ENCODE measurements at regions not wholly inside any gene's neighbourhood (a gene's known extent, or its start where the extent isn't known, plus 50 kb on each side); places are given as distances from the start of the nearest gene placed in this dataset.

- H3K4me3 ChIP-seq (ENCODE audit: low read depth, low read length), result no peak overlapping the region
- TF ChIP-seq CTCF (IDR thresholded peaks at IDR 0.05; ENCODE audit: borderline replicate concordance, insufficient read depth, low read depth, low read length), result no peak
Measured at GRCh38 chr15:95284933-95285421, 1045.5 kb upstream of the NR2F2 start.

DNA sequence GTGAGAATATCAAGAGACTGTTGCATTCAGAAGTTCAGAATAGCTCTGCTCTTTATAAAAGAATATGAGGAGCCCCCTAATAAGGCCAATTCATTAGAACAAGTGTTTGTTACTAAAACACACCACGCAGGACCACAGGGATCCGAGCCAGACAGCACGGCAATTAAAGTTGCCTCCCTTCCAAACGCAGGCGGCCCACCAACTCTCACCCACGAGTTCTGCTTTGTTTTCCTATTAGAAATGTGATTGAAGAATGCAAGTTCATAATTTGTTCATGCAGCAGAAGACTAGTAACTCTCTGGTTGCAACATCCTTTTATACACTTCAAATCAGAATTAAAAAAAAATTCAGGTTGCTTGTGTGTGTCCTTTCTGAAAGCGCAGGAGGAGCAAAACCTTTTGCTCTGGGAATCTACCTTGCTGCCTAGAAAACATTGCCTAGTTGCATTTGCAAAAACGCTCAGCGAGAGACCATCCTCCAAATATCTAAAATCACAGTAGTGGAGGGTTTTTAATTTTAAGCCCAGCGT, 1044.1 kb upstream of the NR2F2 start:
- no peak overlapping the region for H3K4me3 ChIP-seq (ENCODE audit: low read depth, low read length)
- no peak for TF ChIP-seq CTCF (IDR thresholded peaks at IDR 0.05; ENCODE audit: borderline replicate concordance, insufficient read depth, low read depth, low read length)

DNA sequence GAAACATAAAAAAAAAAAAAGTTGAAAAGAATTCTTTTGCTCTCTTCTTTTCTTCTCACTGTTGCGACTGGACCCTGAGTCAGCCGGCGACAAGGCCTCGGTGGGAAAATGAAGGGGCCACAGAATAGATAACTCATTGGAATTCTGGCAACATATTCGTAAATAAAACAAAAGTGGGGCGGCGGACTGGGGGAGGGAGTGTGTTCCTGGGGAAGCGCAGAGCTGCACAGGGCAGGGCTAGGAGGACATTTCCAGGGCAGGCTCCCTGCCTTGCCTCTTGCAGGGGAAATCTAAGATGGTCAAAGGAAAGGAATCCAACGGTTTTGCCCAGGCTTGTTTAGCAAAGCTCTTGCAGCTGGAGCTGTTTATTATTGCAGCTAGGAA, 1042.8 kb upstream of the NR2F2 start:
- no peak overlapping the region for H3K4me3 ChIP-seq (ENCODE audit: low read depth, low read length)

DNA sequence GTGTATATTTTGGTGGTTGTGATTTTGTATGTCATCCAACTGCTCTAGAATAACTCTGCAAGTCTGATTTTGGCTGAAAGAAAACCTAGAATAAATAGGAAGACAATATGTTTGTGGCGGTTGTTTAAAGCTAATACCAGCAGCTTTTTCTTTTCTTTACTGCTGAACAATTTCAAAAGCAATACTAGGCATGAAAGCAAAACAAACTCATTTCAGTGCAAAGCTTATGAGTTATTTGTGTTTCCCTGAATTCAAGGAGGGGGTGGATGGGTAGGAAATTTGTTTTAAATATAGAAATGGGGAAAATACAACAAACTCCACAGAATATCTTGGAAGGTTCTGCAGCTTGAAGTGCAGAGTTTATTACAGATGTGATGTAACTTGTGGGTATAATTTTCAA, 1041.9 kb upstream of the NR2F2 start:
- H3K4me3 ChIP-seq (ENCODE audit: low read depth, low read length), result no peak overlapping the region
- TF ChIP-seq CTCF (IDR thresholded peaks at IDR 0.05; ENCODE audit: borderline replicate concordance, insufficient read depth, low read depth, low read length), result no peak

More for the DNA sequence above, 1042.8 kb upstream of the NR2F2 start:
- TF ChIP-seq CTCF (IDR thresholded peaks at IDR 0.05; ENCODE audit: borderline replicate concordance, insufficient read depth, low read depth, low read length), result no peak

DNA sequence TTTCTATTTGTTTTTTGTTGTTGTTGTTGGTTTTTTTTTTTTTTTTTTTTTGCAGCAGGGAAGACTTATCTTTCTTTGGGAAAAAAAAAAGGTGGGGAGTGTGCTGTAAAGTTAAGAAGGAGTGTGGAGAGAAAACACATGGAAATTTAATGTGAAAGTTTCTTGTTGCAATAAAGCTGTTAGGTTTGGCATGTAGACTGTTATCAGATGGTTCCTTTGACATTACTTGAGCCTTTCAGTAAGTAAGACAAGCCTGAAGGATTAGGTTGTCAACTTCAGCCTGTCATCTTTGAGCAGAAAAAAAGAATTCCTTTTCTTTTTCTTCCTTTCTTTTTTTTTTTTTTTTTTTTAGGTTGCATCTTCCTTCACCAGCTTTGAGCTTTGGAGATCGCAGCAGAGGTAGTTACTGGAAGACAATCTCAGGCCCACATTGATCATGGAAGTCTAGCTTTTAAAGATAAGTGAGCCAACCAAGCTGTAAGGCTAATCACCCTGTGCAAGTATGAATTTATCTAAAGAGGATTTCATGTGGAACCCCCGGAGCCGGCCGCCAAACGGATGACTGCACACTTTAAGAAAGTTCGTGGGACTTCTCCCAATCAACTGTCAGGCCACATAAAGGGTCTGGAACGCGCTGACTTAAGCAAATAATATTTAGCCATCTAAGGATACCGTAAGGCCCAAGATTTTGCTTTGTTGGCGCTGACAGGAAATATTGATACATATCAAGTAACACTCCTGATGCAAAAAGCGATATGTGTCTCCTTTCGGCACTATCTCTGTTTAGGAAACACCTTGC, 1040.1 kb upstream of the NR2F2 start:
- TF ChIP-seq CTCF (IDR thresholded peaks at IDR 0.05; ENCODE audit: borderline replicate concordance, insufficient read depth, low read depth, low read length), result no peak
- H3K4me3 ChIP-seq (ENCODE audit: low read depth, low read length), result no peak overlapping the region

DNA sequence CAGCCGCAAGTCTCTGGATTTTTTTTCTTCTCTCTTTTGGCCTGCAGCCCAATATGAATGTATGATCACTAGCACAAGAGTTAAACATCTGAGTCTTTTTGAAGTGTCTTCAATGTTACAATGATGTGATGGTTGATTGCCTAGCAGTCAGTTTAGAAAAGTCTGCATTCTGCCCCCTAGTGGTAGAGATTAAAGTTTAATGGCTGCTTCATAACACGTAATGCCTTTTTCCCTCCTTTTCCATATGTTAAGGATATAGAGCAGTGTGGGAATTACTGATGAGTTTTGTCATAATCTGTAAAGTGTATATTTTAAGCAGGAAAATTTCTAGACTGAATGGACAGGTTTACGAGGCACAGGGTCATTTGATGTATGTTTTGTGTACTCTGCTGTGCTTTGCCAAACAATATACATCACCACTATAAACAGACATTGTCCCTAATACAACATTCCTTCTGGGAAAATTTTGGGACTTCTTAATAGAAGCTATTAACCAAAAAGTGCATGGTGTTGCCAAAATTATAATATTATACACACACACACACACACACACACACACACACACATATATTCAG, 1038.5 kb upstream of the NR2F2 start:
- peak; percentile 49 for TF ChIP-seq CTCF (IDR thresholded peaks at IDR 0.05; ENCODE audit: borderline replicate concordance, insufficient read depth, low read depth, low read length)
- no peak overlapping the region for H3K4me3 ChIP-seq (ENCODE audit: low read depth, low read length)
